Uterus (tissue), 2 donors: ENCODE measurements at regions not wholly inside any gene's neighbourhood (a gene's known extent, or its start where the extent isn't known, plus 50 kb on each side); places are given as distances from the start of the nearest gene placed in this dataset.

ENCODE experiments used
- CTCF ChIP-seq, 4 experiments: fragments of 200-600 bp in 2 of 4; fragments of 450-650 bp in 2 of 4; sonication (generic) in 2 of 4; IDR thresholded peaks; one replicate each; pipeline ENCODE4 v1.5.1; 2016 to 2019; ENCODE audit warnings: antibody characterized with exemption in 4 of 4, mild to moderate bottlenecking in 2 of 4, moderate library complexity in 1 of 4
- POLR2A ChIP-seq, 2 donors: fragments of 450-650 bp; IDR thresholded peaks; one replicate each; pipeline ENCODE4 v1.6.1; 2016; ENCODE audit warnings: antibody characterized with exemption in 2 of 2, mild to moderate bottlenecking in 1 of 2, moderate library complexity in 1 of 2

- TF ChIP-seq CTCF (IDR thresholded peaks at IDR 0.05) = no peak
- TF ChIP-seq POLR2A (IDR thresholded peaks at IDR 0.05) = no peak
Measured at GRCh38 chr2:122873951-122874350, 1118.5 kb downstream of the TSN start.
